A673 (cell line): ENCODE measurements at regions not wholly inside any gene's neighbourhood (a gene's known extent, or its start where the extent isn't known, plus 50 kb on each side); places are given as distances from the start of the nearest gene placed in this dataset.

ENCODE experiments used
- EZH2 ChIP-seq: fragments of 200-600 bp; sonication (generic); IDR thresholded peaks from 2 replicates; pipeline ENCODE4 v1.6.1; 2017; ENCODE audit warnings: borderline replicate concordance, low read depth, mild to moderate bottlenecking, mixed read lengths, antibody characterized with exemption, low read length; ENCODE audit not compliant: poor library complexity, severe bottlenecking
- TF ChIP-seq, protein P1 (sequence below): fragments of 300-800, 200-600 bp; sonication (generic); conservative IDR thresholded peaks from 2 replicates; pipeline ENCODE4 v1.5.1; 2017; ENCODE audit warnings: low read depth, mild to moderate bottlenecking, antibody characterized with exemption, low read length, moderate library complexity, mixed read lengths

GRCh38 chr2:57504787-57505186 is 541.8 kb upstream of the VRK2 start:
- TF ChIP-seq, protein P1, sequence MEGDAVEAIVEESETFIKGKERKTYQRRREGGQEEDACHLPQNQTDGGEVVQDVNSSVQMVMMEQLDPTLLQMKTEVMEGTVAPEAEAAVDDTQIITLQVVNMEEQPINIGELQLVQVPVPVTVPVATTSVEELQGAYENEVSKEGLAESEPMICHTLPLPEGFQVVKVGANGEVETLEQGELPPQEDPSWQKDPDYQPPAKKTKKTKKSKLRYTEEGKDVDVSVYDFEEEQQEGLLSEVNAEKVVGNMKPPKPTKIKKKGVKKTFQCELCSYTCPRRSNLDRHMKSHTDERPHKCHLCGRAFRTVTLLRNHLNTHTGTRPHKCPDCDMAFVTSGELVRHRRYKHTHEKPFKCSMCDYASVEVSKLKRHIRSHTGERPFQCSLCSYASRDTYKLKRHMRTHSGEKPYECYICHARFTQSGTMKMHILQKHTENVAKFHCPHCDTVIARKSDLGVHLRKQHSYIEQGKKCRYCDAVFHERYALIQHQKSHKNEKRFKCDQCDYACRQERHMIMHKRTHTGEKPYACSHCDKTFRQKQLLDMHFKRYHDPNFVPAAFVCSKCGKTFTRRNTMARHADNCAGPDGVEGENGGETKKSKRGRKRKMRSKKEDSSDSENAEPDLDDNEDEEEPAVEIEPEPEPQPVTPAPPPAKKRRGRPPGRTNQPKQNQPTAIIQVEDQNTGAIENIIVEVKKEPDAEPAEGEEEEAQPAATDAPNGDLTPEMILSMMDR, result no peak
- TF ChIP-seq EZH2, result no peak
